Neural progenitor cell (in vitro differentiated cells): ENCODE measurements at regions not wholly inside any gene's neighbourhood (a gene's known extent, or its start where the extent isn't known, plus 50 kb on each side); places are given as distances from the start of the nearest gene placed in this dataset. TPM values are rescaled to one million over a fixed set of nuclear protein-coding genes. Genes with fewer than 3 reads are reported as not detected.

Experiments
- DNase-seq: peaks from one replicate; pipeline ENCODE4 v3.0.0-alpha.2; 2016; ENCODE audit warnings: low spot score
- H2AFZ ChIP-seq: fragments of 200-600 bp; sonication (generic); replicated peaks from 2 replicates; pipeline ENCODE4 v1.6.1; 2016; ENCODE audit warnings: antibody characterized with exemption
- H3F3A ChIP-seq: fragments of 200-600 bp; sonication (generic); 2 replicates; pipeline ENCODE4 v1.6.1; 2016; ENCODE audit warnings: antibody characterized with exemption, low read depth
- H3K27ac ChIP-seq: fragments of 200-600 bp; sonication (generic); 2 replicates; pipeline ENCODE4 v1.5.1; 2016; ENCODE audit warnings: mild to moderate bottlenecking
- H3K27me3 ChIP-seq: fragments of 200-600 bp; sonication (generic); 2 replicates; pipeline ENCODE4 v1.6.1; 2016; ENCODE audit warnings: mild to moderate bottlenecking, moderate library complexity
- H3K36me3 ChIP-seq: fragments of 200-600 bp; sonication (generic); 2 replicates; pipeline ENCODE4 v1.5.1; 2016
- H3K4me1 ChIP-seq: fragments of 200-600 bp; sonication (generic); 2 replicates; pipeline ENCODE4 v1.6.1; 2016; ENCODE audit warnings: mixed run types
- H3K4me2 ChIP-seq: fragments of 200-600 bp; sonication (generic); 2 replicates; pipeline ENCODE4 v1.6.1; 2016
- H3K4me3 ChIP-seq: fragments of 200-600 bp; sonication (generic); 2 replicates; pipeline ENCODE4 v1.5.1; 2016
- H3K79me2 ChIP-seq: fragments of 200-600 bp; sonication (generic); 2 replicates; pipeline ENCODE4 v1.6.1; 2016; ENCODE audit warnings: low read depth
- H3K9ac ChIP-seq: fragments of 200-600 bp; sonication (generic); 2 replicates; pipeline ENCODE4 v1.6.1; 2016
- H3K9me3 ChIP-seq: fragments of 200-600 bp; sonication (generic); 2 replicates; pipeline ENCODE4 v1.5.1; 2016; ENCODE audit warnings: low read depth
- H4K20me1 ChIP-seq: fragments of 200-600 bp; sonication (generic); 2 replicates; pipeline ENCODE4 v1.6.1; 2016; ENCODE audit warnings: low read depth
- H3K27ac Mint-ChIP-seq: 3 replicates; pipeline ENCODE4 v1.8.0; 2021; ENCODE audit warnings: mixed read lengths
- H3K27me3 Mint-ChIP-seq: 2 replicates; pipeline ENCODE4 v1.8.0; 2022; ENCODE audit warnings: low read depth, mild to moderate bottlenecking, inconsistent platforms, moderate library complexity, mixed read lengths; ENCODE audit not compliant: insufficient read depth
- H3K36me3 Mint-ChIP-seq: 3 replicates; pipeline ENCODE4 v1.8.0; 2021; ENCODE audit warnings: mixed read lengths
- H3K4me1 Mint-ChIP-seq: 3 replicates; pipeline ENCODE4 v1.8.0; 2021; ENCODE audit warnings: mixed read lengths
- H3K4me3 Mint-ChIP-seq: 3 replicates; pipeline ENCODE4 v1.8.0; 2021; ENCODE audit warnings: mild to moderate bottlenecking, moderate library complexity, mixed read lengths
- H3K9me3 Mint-ChIP-seq: 3 replicates; pipeline ENCODE4 v1.8.0; 2020; ENCODE audit warnings: mixed read lengths
- CTCF ChIP-seq: fragments of 200-600 bp; sonication (generic); IDR thresholded peaks from 2 replicates; pipeline ENCODE4 v1.5.1; 2017; ENCODE audit warnings: antibody characterized with exemption, mild to moderate bottlenecking
- EZH2 ChIP-seq: fragments of 200-600 bp; sonication (generic); IDR thresholded peaks from 2 replicates; pipeline ENCODE4 v1.6.1; 2017; ENCODE audit warnings: antibody characterized with exemption, mild to moderate bottlenecking, moderate library complexity
- EZH2phosphoT487 ChIP-seq: fragments of 200-600 bp; sonication (generic); IDR thresholded peaks from 2 replicates; pipeline ENCODE4 v1.6.1; 2017; ENCODE audit warnings: antibody characterized with exemption
- microRNA-seq: library from miRNA; unstranded; fragments of <30 nt; microRNA quantifications from one replicate; pipeline ENCODE4, GENCODE V29; 2016

GRCh38 chr3:67318162-67318561 is 320.1 kb downstream of the KBTBD8 start:
- Histone ChIP-seq H3K79me2 (no peaks in the 10 kb centered on the region), H3K9ac (no peak overlapping the region), H4K20me1 (no peaks in the 10 kb centered on the region), H3F3A (no peaks in the 10 kb centered on the region), H3K27me3 (no peaks in the 10 kb centered on the region), H3K4me2 (no peak overlapping the region), H3K9me3 (no peaks in the 10 kb centered on the region), H3K4me1 (peaks cover 8% of the 10 kb centered on the region), H3K27ac (no peak overlapping the region), H3K36me3 (no peaks in the 10 kb centered on the region), H3K4me3 (no peak overlapping the region), H2AFZ (no peak overlapping the region)
- Mint-ChIP-seq H3K9me3 (no peaks in the 10 kb centered on the region), H3K4me3 (no peak overlapping the region), H3K27ac (no peak overlapping the region), H3K4me1 (no peaks in the 10 kb centered on the region), H3K36me3 (no peaks in the 10 kb centered on the region), H3K27me3 (no peaks in the 10 kb centered on the region)
- no peak for TF ChIP-seq EZH2
- no peak for TF ChIP-seq EZH2phosphoT487
- TF ChIP-seq CTCF: no peak
- no peak for DNase-seq

- H2AFZ ChIP-seq: no peak overlapping the region
- no peak overlapping the region for H3K9ac ChIP-seq
- no peak overlapping the region for H3K27ac ChIP-seq
- Mint-ChIP-seq H3K27ac (no peak overlapping the region), H3K36me3 (no peaks in the 10 kb centered on the region), H3K27me3 (no peaks in the 10 kb centered on the region), H3K4me3 (no peak overlapping the region), H3K9me3 (no peaks in the 10 kb centered on the region), H3K4me1 (no peaks in the 10 kb centered on the region)
- H3K4me2 ChIP-seq: no peak overlapping the region
- no peak for DNase-seq
- H3K27me3 ChIP-seq: no peaks in the 10 kb centered on the region
- H3K4me3 ChIP-seq: no peak overlapping the region
- H3F3A ChIP-seq: no peaks in the 10 kb centered on the region
- H3K4me1 ChIP-seq: peaks cover 10% of the 10 kb centered on the region
- no peaks in the 10 kb centered on the region for H4K20me1 ChIP-seq
- no peaks in the 10 kb centered on the region for H3K79me2 ChIP-seq
- H3K36me3 ChIP-seq: no peaks in the 10 kb centered on the region
- H3K9me3 ChIP-seq: no peaks in the 10 kb centered on the region
- TF ChIP-seq EZH2: no peak
Observed at GRCh38 chr3:67324554-67324953, 326.4 kb downstream of the KBTBD8 start.

Small RNA genes lying in the stretch of these regions (microRNA-seq; reads per million reads assigned to microRNA genes)
- gene MIR4272: not detected
